ENCODE measurements at regions not wholly inside any gene's neighbourhood (a gene's known extent, or its start where the extent isn't known, plus 50 kb on each side); places are given as distances from the start of the nearest gene placed in this dataset.
"Not testable (repeated sequence)": the region's sequence is repeated elsewhere in the genome, so short reads cannot be mapped to it uniquely, and the experiment has no call there.

DNA sequence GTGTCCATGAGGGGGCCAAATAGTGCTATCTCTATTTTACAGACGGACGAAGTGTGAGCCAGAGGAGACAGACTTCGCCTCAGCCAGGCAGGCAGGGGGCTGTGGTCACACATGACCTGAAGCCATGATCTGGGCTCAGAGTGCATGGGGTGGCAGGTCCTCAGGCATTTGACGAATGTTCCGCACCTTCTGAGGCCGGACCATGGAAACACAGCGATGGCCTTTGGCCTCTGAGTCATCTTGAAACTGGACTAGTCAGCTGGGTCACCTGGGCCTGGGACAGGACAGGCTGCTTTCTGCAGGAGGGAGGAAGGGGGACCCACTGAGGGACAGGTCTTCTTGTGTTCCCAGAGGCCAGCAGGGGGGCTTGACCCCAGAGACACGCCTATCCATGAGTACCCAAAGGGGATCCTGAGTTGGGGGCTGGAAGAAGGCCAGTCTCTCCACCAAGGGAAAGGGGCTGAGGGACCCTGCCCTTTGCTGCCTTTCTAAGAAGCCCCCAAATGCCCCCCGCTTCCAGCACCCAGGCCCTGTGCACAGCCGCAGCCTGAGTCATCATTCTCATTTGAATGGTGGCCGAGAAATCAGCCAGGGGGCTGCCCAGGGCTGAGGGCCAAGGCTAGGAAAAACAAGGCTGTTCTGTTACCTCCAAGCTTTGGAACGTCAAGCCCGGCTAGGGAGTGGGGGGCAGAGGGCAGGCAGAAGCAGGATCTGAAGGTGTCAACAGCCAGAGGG, 142.9 kb downstream of the GTF2IRD2B start:
- H3K4me1 ChIP-seq (ENCODE audit: insufficient read depth, low read length, poor library complexity, severe bottlenecking); H3K9me3 ChIP-seq (ENCODE audit: low read length); intact Hi-C loops (cut with micrococcal nuclease; ENCODE audit: unreplicated experiment); H3K79me2 ChIP-seq (ENCODE audit: insufficient read depth, low read depth, low read length); CTCF ChIA-PET (ENCODE audit: unreplicated experiment); H3K27ac ChIP-seq (ENCODE audit: low read depth, low read length, poor library complexity, severe bottlenecking); H3K36me3 ChIP-seq (ENCODE audit: insufficient read depth, low read length); H4K20me1 ChIP-seq (ENCODE audit: insufficient read depth, low read length); H2AFZ ChIP-seq (ENCODE audit: low read length); H3K9me2 ChIP-seq (ENCODE audit: insufficient read depth, low read length); DNase-seq (ENCODE audit: low spot score); H3K4me3 ChIP-seq (ENCODE audit: low read depth, low read length, poor library complexity, severe bottlenecking); BruUV-seq (replicated peaks); POLR2A ChIA-PET; H3K4me2 ChIP-seq (ENCODE audit: low read length): not testable (repeated sequence)

DNA sequence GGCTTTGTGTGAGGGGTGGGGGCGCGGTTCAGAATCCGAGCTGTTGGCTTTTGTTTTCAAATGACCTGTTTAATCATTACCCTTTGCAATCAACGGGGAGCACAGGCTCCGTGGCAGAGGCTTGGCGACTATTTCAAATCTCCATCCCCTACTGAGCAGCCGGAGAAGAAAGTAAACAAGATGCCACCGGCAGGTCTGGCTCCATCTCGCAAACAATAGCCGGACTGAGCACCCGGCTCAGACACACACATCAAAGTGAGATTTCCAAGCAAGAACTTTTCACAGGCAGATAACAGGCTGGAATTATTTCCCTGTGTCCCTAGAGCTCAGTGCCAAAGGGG, 143.4 kb downstream of the GTF2IRD2B start:
- H4K20me1 ChIP-seq (ENCODE audit: insufficient read depth, low read length); CTCF ChIA-PET (ENCODE audit: unreplicated experiment): not testable (repeated sequence)
- TSS peak; percentile 92 for BruUV-seq (replicated peaks)

DNA sequence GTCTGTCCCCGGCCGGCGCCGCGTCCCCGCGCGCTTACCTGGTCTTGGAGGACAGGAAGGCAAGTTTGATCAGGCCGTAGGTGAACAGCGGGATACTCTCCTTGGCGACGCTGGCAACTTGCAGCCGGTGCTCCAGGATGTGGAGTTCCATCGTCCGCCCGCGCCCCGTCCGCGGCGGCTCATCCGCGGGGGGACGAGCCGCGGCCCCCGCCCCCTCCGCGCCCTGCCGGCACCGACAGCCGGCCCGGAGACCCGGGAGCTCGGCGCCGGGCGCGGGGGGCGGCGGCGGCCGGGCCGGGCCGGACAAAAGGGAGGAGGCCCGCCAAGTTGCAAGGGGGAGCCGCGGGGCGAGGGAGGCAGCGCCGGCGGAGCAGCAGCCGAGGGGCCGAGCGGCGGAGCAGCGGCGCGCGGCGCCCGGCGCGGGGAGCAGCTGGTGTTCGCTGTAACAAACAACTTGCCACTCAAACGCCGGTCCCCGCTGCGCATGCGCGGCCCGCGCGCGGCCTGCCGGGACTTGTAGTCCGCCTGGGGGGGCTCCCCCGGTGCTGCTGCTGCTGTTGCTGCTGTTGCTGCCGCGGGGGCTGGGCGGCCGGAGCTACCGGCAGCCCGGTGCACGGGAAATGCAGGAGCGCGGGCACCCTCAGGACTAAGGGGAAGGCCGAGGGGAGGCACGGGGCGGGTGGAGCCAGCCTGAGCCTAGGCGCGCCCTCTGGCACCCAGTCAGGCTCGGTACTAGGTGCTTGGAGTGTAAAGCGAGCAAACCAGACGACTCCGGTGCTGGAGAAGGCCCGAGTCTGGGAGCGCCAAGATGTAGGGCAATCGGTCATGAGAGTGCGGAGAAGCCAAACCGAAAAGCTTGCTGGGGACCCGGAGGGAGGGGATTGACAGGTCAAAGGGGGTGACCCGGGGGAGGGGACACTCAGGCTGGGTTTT, 145.1 kb downstream of the GTF2IRD2B start:
- BruUV-seq (replicated peaks); DNase-seq (ENCODE audit: low spot score); H3K27ac ChIP-seq (ENCODE audit: low read depth, low read length, poor library complexity, severe bottlenecking); H3K9me3 ChIP-seq (ENCODE audit: low read length); H3K9me2 ChIP-seq (ENCODE audit: insufficient read depth, low read length); H2AFZ ChIP-seq (ENCODE audit: low read length); H3K4me2 ChIP-seq (ENCODE audit: low read length); H4K20me1 ChIP-seq (ENCODE audit: insufficient read depth, low read length); H3K4me1 ChIP-seq (ENCODE audit: insufficient read depth, low read length, poor library complexity, severe bottlenecking); H3K79me2 ChIP-seq (ENCODE audit: insufficient read depth, low read depth, low read length); H3K36me3 ChIP-seq (ENCODE audit: insufficient read depth, low read length); H3K4me3 ChIP-seq (ENCODE audit: low read depth, low read length, poor library complexity, severe bottlenecking); POLR2A ChIA-PET; intact Hi-C loops (cut with micrococcal nuclease; ENCODE audit: unreplicated experiment); CTCF ChIA-PET (ENCODE audit: unreplicated experiment): not testable (repeated sequence)

More for the DNA sequence above, 143.4 kb downstream of the GTF2IRD2B start:
- H2AFZ ChIP-seq (ENCODE audit: low read length); H3K9me3 ChIP-seq (ENCODE audit: low read length); H3K27ac ChIP-seq (ENCODE audit: low read depth, low read length, poor library complexity, severe bottlenecking); H3K4me3 ChIP-seq (ENCODE audit: low read depth, low read length, poor library complexity, severe bottlenecking); DNase-seq (ENCODE audit: low spot score); H3K79me2 ChIP-seq (ENCODE audit: insufficient read depth, low read depth, low read length); H3K36me3 ChIP-seq (ENCODE audit: insufficient read depth, low read length); intact Hi-C loops (cut with micrococcal nuclease; ENCODE audit: unreplicated experiment); H3K9me2 ChIP-seq (ENCODE audit: insufficient read depth, low read length); POLR2A ChIA-PET; H3K4me1 ChIP-seq (ENCODE audit: insufficient read depth, low read length, poor library complexity, severe bottlenecking); H3K4me2 ChIP-seq (ENCODE audit: low read length): not testable (repeated sequence)

DNA sequence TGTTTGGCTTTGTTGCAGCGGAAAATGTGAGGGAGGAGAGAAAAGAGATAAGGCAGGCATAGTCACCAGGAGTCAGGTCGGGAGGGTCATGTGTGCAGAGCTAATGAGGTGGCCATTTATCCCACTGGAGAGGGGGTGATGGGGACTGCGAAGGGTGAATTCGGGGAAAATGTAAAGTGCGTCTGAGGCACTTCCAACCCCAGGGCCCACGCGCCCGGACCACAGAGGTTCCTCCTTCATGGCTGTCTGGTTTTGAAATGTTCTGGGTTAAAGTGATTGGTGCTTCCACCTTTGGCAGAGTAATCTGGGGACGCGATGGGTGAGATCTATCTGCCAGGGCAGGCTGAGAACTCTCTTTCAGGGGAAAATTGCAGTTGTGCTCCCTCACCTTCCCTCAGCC, 145.9 kb downstream of the GTF2IRD2B start:
- H3K9me2 ChIP-seq (ENCODE audit: insufficient read depth, low read length); H3K36me3 ChIP-seq (ENCODE audit: insufficient read depth, low read length); POLR2A ChIA-PET; H4K20me1 ChIP-seq (ENCODE audit: insufficient read depth, low read length); H3K79me2 ChIP-seq (ENCODE audit: insufficient read depth, low read depth, low read length); H2AFZ ChIP-seq (ENCODE audit: low read length); DNase-seq (ENCODE audit: low spot score); intact Hi-C loops (cut with micrococcal nuclease; ENCODE audit: unreplicated experiment); CTCF ChIA-PET (ENCODE audit: unreplicated experiment); H3K4me3 ChIP-seq (ENCODE audit: low read depth, low read length, poor library complexity, severe bottlenecking); H3K27ac ChIP-seq (ENCODE audit: low read depth, low read length, poor library complexity, severe bottlenecking); H3K9me3 ChIP-seq (ENCODE audit: low read length); BruUV-seq (replicated peaks); H3K4me1 ChIP-seq (ENCODE audit: insufficient read depth, low read length, poor library complexity, severe bottlenecking); H3K4me2 ChIP-seq (ENCODE audit: low read length): not testable (repeated sequence)

GRCh38 chr7:75243638-75244037, 151.2 kb downstream of the GTF2IRD2B start:
- H3K4me3 ChIP-seq (ENCODE audit: low read depth, low read length, poor library complexity, severe bottlenecking); H3K4me2 ChIP-seq (ENCODE audit: low read length); H2AFZ ChIP-seq (ENCODE audit: low read length); POLR2A ChIA-PET; H4K20me1 ChIP-seq (ENCODE audit: insufficient read depth, low read length); H3K9me3 ChIP-seq (ENCODE audit: low read length); BruUV-seq (replicated peaks); CTCF ChIA-PET (ENCODE audit: unreplicated experiment); H3K27ac ChIP-seq (ENCODE audit: low read depth, low read length, poor library complexity, severe bottlenecking); H3K79me2 ChIP-seq (ENCODE audit: insufficient read depth, low read depth, low read length); H3K36me3 ChIP-seq (ENCODE audit: insufficient read depth, low read length); DNase-seq (ENCODE audit: low spot score); intact Hi-C loops (cut with micrococcal nuclease; ENCODE audit: unreplicated experiment); H3K9me2 ChIP-seq (ENCODE audit: insufficient read depth, low read length); H3K4me1 ChIP-seq (ENCODE audit: insufficient read depth, low read length, poor library complexity, severe bottlenecking): not testable (repeated sequence)

- H3K27ac ChIP-seq (ENCODE audit: low read depth, low read length, poor library complexity, severe bottlenecking); H3K9me3 ChIP-seq (ENCODE audit: low read length); H3K4me2 ChIP-seq (ENCODE audit: low read length); BruUV-seq (replicated peaks); H4K20me1 ChIP-seq (ENCODE audit: insufficient read depth, low read length); POLR2A ChIA-PET; H3K4me3 ChIP-seq (ENCODE audit: low read depth, low read length, poor library complexity, severe bottlenecking); H3K4me1 ChIP-seq (ENCODE audit: insufficient read depth, low read length, poor library complexity, severe bottlenecking); H3K36me3 ChIP-seq (ENCODE audit: insufficient read depth, low read length); H3K79me2 ChIP-seq (ENCODE audit: insufficient read depth, low read depth, low read length); intact Hi-C loops (cut with micrococcal nuclease; ENCODE audit: unreplicated experiment); H2AFZ ChIP-seq (ENCODE audit: low read length); H3K9me2 ChIP-seq (ENCODE audit: insufficient read depth, low read length); CTCF ChIA-PET (ENCODE audit: unreplicated experiment); DNase-seq (ENCODE audit: low spot score): not testable (repeated sequence)
These were observed 147.2 kb upstream of the TRIM73 start for GRCh38 chr7:75248216-75248615.

Data from OCI-LY7 (cell line).